ENCODE measurements at regions not wholly inside any gene's neighbourhood (a gene's known extent, or its start where the extent isn't known, plus 50 kb on each side); places are given as distances from the start of the nearest gene placed in this dataset.

GRCh38 chr2:157986761-157987160 lies 110.6 kb upstream of the ACVR1 start:
- no peak overlapping the region for H4K5ac ChIP-seq (ENCODE audit: insufficient read length, low read depth, low read length)
- no peak overlapping the region for H3K14ac ChIP-seq (ENCODE audit: insufficient read length)
- no peak overlapping the region for H3K4ac ChIP-seq (replicated peaks; ENCODE audit: insufficient read length, low read depth, low read length)
- no peak overlapping the region for H2AK5ac ChIP-seq (ENCODE audit: low read depth, low read length)
- no peak overlapping the region for H3K18ac ChIP-seq (ENCODE audit: extremely low read depth, low read length)
- POLR2A ChIA-PET (ENCODE audit: partially characterized antibody), result no interaction called here
- no peak overlapping the region for H3K4me2 ChIP-seq (ENCODE audit: insufficient read depth in 1 of 2, low read depth in 2 of 2, low read length in 2 of 2)
- H3K23ac ChIP-seq (ENCODE audit: insufficient read length), result no peak overlapping the region
- H4K91ac ChIP-seq (replicated peaks; ENCODE audit: insufficient read length, low read length), result no peak overlapping the region
- H3K79me2 ChIP-seq (ENCODE audit: control insufficient read depth in 1 of 2, insufficient read depth in 2 of 2, low read length in 2 of 2), result no peaks in the 10 kb centered on the region
- H2AFZ ChIP-seq (ENCODE audit: low read length), result no peak overlapping the region
- H3K27ac ChIP-seq (ENCODE audit: low read depth, low read length), result no peak overlapping the region
- no peak overlapping the region for H2BK15ac ChIP-seq (ENCODE audit: low read length)
- H3K36me3 ChIP-seq (ENCODE audit: control insufficient read depth in 2 of 4, insufficient read depth in 4 of 4, low read length in 3 of 4), result no peaks in the 10 kb centered on the region
- no peak overlapping the region for H2BK12ac ChIP-seq (ENCODE audit: low read depth, low read length)
- H3K4me1 ChIP-seq (replicated peaks in 1 of 4; ENCODE audit: control insufficient read depth in 3 of 4, insufficient read depth in 4 of 4, low read length in 3 of 4), result no peaks in the 10 kb centered on the region
- H3K23me2 ChIP-seq (ENCODE audit: low read depth, low read length), result no peaks in the 10 kb centered on the region
- H2BK20ac ChIP-seq (ENCODE audit: low read length), result no peak overlapping the region
- H2BK120ac ChIP-seq (replicated peaks; ENCODE audit: low read depth, low read length), result no peak overlapping the region
- H2BK5ac ChIP-seq (ENCODE audit: low read depth, low read length), result no peak overlapping the region
- H3K9me3 ChIP-seq (ENCODE audit: insufficient read depth in 2 of 2, low read depth in 1 of 2, low read length in 1 of 2), result no peaks in the 10 kb centered on the region
- no peak overlapping the region for H4K8ac ChIP-seq (ENCODE audit: extremely low read depth, insufficient read depth, low read length)
- no peak overlapping the region for H3K9ac ChIP-seq (replicated peaks in 1 of 4; ENCODE audit: extremely low read depth in 1 of 4, low read depth in 3 of 4, low read length in 3 of 4)
- DNase-seq (ENCODE audit: low read depth in 1 of 2, low spot score in 2 of 2) (no peak), FAIRE-seq (no peak)
- CTCF ChIA-PET (ENCODE audit: partially characterized antibody), result interaction anchor here (0.6 to 1.1 kb wide), 4 partner anchors 17 to 661 kb away, joined by 3 to 4 read pairs (median 4); partner anchors contain the start of gene ERMN
- H3K79me1 ChIP-seq (ENCODE audit: low read depth, low read length), result no peaks in the 10 kb centered on the region
- H3K27me3 ChIP-seq (replicated peaks in 1 of 4; ENCODE audit: control insufficient read depth in 3 of 4, extremely low read depth in 1 of 4, insufficient read depth in 3 of 4, low read length in 3 of 4), result no peaks in the 10 kb centered on the region
- no peaks in the 10 kb centered on the region for H4K20me1 ChIP-seq (replicated peaks in 1 of 2; ENCODE audit: control insufficient read depth in 1 of 2, insufficient read depth in 2 of 2, low read length in 2 of 2)
- no peak overlapping the region for H3K56ac ChIP-seq (replicated peaks; ENCODE audit: insufficient read length, low read depth, low read length)
- no peak for TF ChIP-seq POLR2A (IDR thresholded peaks at IDR 0.05; ENCODE audit: control extremely low read depth in 1 of 2, low read depth in 2 of 2, low read length in 2 of 2)
- TF ChIP-seq SP1 (IDR thresholded peaks at IDR 0.05; ENCODE audit: low read depth, low read length), result no peak
- H3K4me3 ChIP-seq (ENCODE audit: extremely low read depth in 1 of 4, insufficient read depth in 2 of 4, low read depth in 3 of 4, low read length in 4 of 4), result no peak overlapping the region

Data from H1 (cell line).